ENCODE measurements at regions not wholly inside any gene's neighbourhood (a gene's known extent, or its start where the extent isn't known, plus 50 kb on each side); places are given as distances from the start of the nearest gene placed in this dataset.
"Not testable (repeated sequence)": the region's sequence is repeated elsewhere in the genome, so short reads cannot be mapped to it uniquely, and the experiment has no call there.

GRCh38 chr3:148453781-148454191 is 243.9 kb upstream of the AGTR1 start:
- DNase-seq, result no peak

GRCh38 chr3:148455098-148455497 is 242.6 kb upstream of the AGTR1 start:
- ATAC-seq (no peak), DNase-seq (no peak)
- intact Hi-C loops (cut with micrococcal nuclease), result no loop called here

More at GRCh38 chr3:148453781-148454191, 243.9 kb upstream of the AGTR1 start:
- intact Hi-C loops (cut with micrococcal nuclease), result no loop called here
- no peak for ATAC-seq

GRCh38 chr3:148457886-148458285 is 239.8 kb upstream of the AGTR1 start:
- intact Hi-C loops (cut with micrococcal nuclease), result no loop called here
- no peak for ATAC-seq
- no peak for DNase-seq

GRCh38 chr3:148459931-148460513 is 237.7 kb upstream of the AGTR1 start:
- DNase-seq, result no peak
- ATAC-seq, result no peak
- intact Hi-C loops (cut with micrococcal nuclease), result no loop called here

GRCh38 chr3:148460686-148461085 is 237.0 kb upstream of the AGTR1 start:
- no peak for DNase-seq
- intact Hi-C loops (cut with micrococcal nuclease), result no loop called here
- ATAC-seq, result no peak

- intact Hi-C loops (cut with micrococcal nuclease), result no loop called here
- DNase-seq, result no peak
- ATAC-seq, result no peak
These were observed 233.5 kb upstream of the AGTR1 start for GRCh38 chr3:148464246-148464645.

GRCh38 chr3:148466143-148466542 is 231.6 kb upstream of the AGTR1 start:
- ATAC-seq (no peak), DNase-seq (no peak)
- intact Hi-C loops (cut with micrococcal nuclease), result no loop called here

GRCh38 chr3:148466980-148467740 is 230.5 kb upstream of the AGTR1 start:
- ATAC-seq (no peak), DNase-seq (no peak)
- intact Hi-C loops (cut with micrococcal nuclease), result no loop called here

GRCh38 chr3:148477375-148477774 is 220.3 kb upstream of the AGTR1 start:
- DNase-seq (no peak), ATAC-seq (no peak)
- intact Hi-C loops (cut with micrococcal nuclease), result no loop called here

- DNase-seq (no peak), ATAC-seq (no peak)
- intact Hi-C loops (cut with micrococcal nuclease), result no loop called here
These were observed 204.1 kb upstream of the AGTR1 start for GRCh38 chr3:148493631-148494030.

- DNase-seq (no peak), ATAC-seq (no peak)
- intact Hi-C loops (cut with micrococcal nuclease), result no loop called here
These were observed 203.3 kb upstream of the AGTR1 start for GRCh38 chr3:148494451-148494850.

GRCh38 chr3:148500881-148501280 is 196.8 kb upstream of the AGTR1 start:
- DNase-seq (no peak), ATAC-seq (no peak)
- intact Hi-C loops (cut with micrococcal nuclease), result no loop called here

GRCh38 chr3:148510116-148510515 is 187.6 kb upstream of the AGTR1 start:
- intact Hi-C loops (cut with micrococcal nuclease), result no loop called here
- no peak for DNase-seq
- no peak for ATAC-seq

GRCh38 chr3:148510561-148510960 is 187.1 kb upstream of the AGTR1 start:
- no peak for ATAC-seq
- intact Hi-C loops (cut with micrococcal nuclease), result no loop called here
- DNase-seq, result no peak

GRCh38 chr3:148512648-148513047 is 185.1 kb upstream of the AGTR1 start:
- no peak for ATAC-seq
- intact Hi-C loops (cut with micrococcal nuclease), result no loop called here
- no peak for DNase-seq

- DNase-seq (no peak), ATAC-seq (no peak)
- intact Hi-C loops (cut with micrococcal nuclease), result no loop called here
These were observed 184.6 kb upstream of the AGTR1 start for GRCh38 chr3:148513096-148513543.

- DNase-seq, result no peak
- ATAC-seq, result no peak
- intact Hi-C loops (cut with micrococcal nuclease), result no loop called here
These were observed 179.2 kb upstream of the AGTR1 start for GRCh38 chr3:148518520-148518919.

- DNase-seq; ATAC-seq; intact Hi-C loops (cut with micrococcal nuclease): not testable (repeated sequence)
These were observed 172.1 kb upstream of the AGTR1 start for GRCh38 chr3:148525621-148526020.

- no peak for DNase-seq
- intact Hi-C loops (cut with micrococcal nuclease), result no loop called here
- no peak for ATAC-seq
These were observed 169.7 kb upstream of the AGTR1 start for GRCh38 chr3:148528024-148528423.

GRCh38 chr3:148531836-148532235 is 165.9 kb upstream of the AGTR1 start:
- no peak for DNase-seq

GRCh38 chr3:148532326-148532725 is 165.4 kb upstream of the AGTR1 start:
- DNase-seq (no peak), ATAC-seq (no peak)
- intact Hi-C loops (cut with micrococcal nuclease), result no loop called here

More at GRCh38 chr3:148531836-148532235, 165.9 kb upstream of the AGTR1 start:
- intact Hi-C loops (cut with micrococcal nuclease), result no loop called here
- no peak for ATAC-seq
